ENCODE measurements at regions not wholly inside any gene's neighbourhood (a gene's known extent, or its start where the extent isn't known, plus 50 kb on each side); places are given as distances from the start of the nearest gene placed in this dataset.
"Not testable (repeated sequence)": the region's sequence is repeated elsewhere in the genome, so short reads cannot be mapped to it uniquely, and the experiment has no call there.

DNA sequence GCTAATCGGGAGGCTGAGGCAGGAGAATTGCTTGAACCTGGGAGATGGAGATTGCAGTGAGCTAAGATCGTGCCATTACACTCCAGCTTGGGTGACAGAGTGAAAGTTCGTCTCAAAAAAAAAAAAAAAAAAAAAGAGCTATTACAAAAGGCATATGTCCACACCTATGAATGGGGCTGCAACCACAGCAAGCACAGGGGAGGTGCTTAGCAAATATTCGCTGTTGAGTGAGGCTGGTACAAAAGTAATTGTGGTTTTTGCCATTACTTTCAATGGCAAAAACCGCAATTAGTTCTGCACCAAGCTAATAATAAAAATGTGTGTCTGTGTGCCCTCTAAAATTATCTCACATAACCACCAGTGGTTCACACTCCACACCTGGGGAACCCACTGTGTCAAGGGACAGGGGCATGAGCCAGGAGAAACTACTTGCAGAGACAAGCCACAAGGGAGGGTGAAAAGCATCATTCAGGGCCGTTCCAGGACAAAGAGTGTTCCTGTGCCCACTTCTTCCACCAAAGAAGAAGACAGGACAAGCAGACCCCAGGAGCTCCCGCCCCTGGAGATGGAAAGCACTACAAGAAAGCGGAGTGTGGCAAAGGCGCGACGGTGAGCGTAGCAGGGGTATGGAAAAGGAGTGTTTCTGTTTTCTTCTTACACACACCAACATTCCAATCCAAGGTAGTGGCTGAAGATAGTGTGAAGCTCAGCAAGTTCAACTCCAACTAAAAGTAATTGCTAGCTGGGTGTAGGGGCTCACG is 84.4 kb upstream of the CNEP1R1 start:
- no peak for DNase-seq (ENCODE audit: low read depth)

DNA sequence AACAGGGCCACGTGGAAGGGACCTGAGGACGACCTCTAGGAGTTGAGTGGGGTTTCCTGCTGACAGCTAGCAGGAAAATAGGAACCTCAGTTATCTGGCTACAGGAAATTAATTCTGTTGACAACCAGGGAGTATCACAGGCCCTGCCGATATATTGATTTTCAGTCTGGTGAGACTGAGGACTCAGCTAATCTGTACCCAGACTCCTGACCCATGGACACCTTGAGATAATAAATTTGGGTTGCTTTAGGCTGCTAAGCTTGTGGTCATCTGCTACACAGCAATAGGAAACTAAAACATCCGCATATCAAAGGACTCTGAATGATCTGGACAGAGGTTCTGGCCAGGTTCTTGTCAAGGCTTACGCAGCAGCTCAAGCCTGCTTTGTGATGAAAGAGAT is 80.8 kb upstream of the CNEP1R1 start:
- no peak for DNase-seq (ENCODE audit: low read depth)

- no peak for DNase-seq (ENCODE audit: low read depth)
These were observed 76.9 kb upstream of the CNEP1R1 start for GRCh38 chr16:49947907-49948678.

GRCh38 chr16:49951574-49952195 is 73.3 kb upstream of the CNEP1R1 start:
- DNase-seq (ENCODE audit: low read depth): no peak

DNA sequence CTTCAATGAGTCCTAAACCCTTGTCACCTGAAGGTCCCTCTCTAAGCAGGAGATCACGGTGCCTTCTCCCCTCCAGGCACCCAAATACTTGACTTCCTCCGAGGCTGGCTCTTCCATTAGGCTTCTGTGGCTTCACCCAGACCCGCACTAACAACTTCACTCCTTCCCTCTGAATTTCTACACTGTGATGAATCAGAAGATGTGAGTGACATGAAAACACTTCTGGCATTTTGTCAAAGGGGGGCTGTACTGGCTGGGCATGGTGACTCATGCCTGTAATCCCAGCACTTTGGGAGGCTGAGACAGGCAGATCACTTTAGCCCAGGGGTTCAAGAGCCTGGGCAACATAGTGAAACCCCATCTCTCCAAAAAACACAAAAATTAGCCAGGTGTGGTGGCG is 72.6 kb upstream of the CNEP1R1 start:
- peak; percentile 50 for DNase-seq (ENCODE audit: low read depth)

- DNase-seq (ENCODE audit: low read depth): no peak
These were observed 71.9 kb upstream of the CNEP1R1 start for GRCh38 chr16:49953090-49953489.

- no peak for DNase-seq (ENCODE audit: low read depth)
These were observed 69.2 kb upstream of the CNEP1R1 start for GRCh38 chr16:49955858-49956257.

DNA sequence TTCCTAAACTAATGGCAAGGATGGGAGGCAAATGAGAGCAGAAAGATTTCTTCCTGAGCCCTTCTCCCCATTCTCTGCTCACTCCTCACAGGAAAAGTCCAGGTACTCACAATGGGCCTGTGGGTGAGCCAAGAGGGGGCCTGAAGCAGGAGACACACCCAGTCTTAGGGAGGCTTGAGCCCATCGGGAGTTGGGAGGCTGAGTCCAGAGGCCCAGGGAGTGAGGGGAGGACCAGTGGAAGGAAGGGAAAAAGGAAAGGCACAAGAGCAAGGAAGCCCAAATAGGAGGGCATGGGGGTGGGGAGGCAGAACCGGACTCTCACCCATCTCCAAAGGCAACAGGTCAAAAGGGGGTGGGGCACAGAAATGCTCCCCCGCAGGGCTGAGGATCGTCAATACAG is 68.1 kb upstream of the CNEP1R1 start:
- DNase-seq (ENCODE audit: low read depth): no peak

GRCh38 chr16:49958448-49958847 is 66.6 kb upstream of the CNEP1R1 start:
- DNase-seq (ENCODE audit: low read depth): no peak

DNA sequence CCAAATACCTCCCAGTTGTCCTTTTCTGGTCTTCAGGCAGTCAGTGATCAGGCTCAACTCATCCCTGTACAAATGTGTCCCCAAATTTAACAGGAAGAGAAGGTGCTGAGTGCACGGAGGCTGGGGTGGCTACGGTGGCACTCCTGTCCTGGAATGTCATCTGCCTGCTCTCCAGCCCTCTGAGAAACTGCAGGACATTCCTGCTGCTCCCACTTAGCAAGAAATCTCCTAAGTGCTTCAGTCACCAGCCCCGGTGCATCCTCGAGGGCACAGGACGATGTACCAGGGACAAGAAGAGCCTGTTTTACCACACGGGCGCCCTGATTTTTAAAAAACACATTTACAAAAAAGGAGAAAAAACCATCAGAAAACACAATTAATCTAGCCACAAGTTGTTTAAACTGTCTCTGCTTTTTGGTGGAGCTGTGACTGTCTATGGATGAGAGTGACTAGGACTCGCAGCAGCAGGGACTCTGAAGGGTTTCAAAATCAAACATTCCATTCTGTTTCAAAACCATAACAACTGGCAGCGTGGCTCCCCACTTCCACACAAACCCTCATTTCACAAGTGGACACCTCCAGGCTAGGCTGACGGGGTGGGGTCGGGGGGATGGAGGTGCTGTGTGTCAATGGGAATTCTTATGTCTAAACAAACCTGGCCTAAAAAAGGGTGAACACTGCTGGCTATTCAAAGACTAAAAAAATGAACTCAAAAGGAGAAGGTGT is 65.3 kb upstream of the CNEP1R1 start:
- no peak for DNase-seq (ENCODE audit: low read depth)

DNA sequence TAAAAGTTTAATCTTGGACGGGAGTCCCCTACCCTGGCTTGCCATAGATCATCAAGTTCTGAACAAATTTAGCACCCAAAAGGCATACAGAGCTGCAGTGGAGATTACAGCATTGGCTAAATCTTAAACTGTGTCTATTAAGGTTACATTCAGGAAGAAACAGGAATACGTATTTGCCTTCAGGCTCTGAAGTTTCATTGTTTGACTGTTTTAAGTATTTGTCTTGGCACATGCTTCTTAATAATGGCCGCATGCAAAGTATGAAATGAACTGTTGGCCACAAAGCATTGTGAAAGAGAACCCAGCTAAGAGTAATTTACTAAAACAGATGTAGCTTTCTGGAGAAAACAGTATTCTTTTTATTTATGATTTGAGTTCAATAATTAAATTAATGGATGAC is 63.9 kb upstream of the CNEP1R1 start:
- DNase-seq (ENCODE audit: low read depth): no peak

GRCh38 chr16:49962566-49962965 is 62.5 kb upstream of the CNEP1R1 start:
- DNase-seq (ENCODE audit: low read depth): not testable (repeated sequence)

DNA sequence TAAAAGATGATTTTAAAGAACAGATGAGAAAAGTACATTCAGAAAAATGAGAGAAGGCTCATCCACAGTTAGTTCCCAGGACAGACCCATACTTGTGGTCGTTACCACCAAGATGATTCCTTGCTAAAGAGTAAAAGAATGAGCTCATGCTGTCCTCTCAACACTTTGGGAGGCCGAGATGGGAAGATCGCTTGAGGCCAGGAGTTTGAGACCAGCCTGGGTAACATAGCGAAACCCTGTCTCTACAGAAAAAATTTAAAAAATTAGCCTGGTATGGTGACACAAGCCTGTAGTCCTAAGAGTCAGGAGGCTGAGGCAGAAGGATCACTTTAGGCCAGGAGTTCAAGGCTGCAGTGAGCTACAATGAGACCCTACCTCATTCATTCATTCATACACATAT is 60.7 kb upstream of the CNEP1R1 start:
- DNase-seq (ENCODE audit: low read depth): no peak

- DNase-seq (ENCODE audit: low read depth): no peak
These were observed 60.1 kb upstream of the CNEP1R1 start for GRCh38 chr16:49964973-49965372.

GRCh38 chr16:49967012-49967559 is 57.9 kb upstream of the CNEP1R1 start:
- DNase-seq (ENCODE audit: low read depth): no peak

GRCh38 chr16:49969091-49970030 is 55.7 kb upstream of the CNEP1R1 start:
- DNase-seq (ENCODE audit: low read depth): no peak

- DNase-seq (ENCODE audit: low read depth): no peak
These were observed 54.1 kb upstream of the CNEP1R1 start for GRCh38 chr16:49970797-49971431.

DNA sequence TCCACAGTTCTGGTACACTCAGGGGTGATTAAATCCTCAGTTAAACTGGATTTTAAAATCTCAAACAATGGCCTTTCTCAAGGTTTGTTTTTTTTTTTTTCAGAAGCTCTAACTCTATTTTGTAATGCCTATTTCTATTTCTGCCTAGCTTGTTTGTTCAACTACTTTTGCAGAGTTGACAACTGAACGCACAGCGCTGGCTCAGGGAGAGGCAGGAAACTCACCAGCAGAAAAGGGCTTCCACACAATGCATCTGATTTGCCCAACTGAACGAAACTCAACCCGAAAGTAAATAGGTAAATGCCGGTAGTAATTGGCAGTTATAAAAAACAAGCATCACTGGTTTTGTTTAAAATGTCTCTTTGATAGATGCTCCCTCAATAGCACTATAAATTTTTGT is 52.7 kb upstream of the CNEP1R1 start:
- no peak for DNase-seq (ENCODE audit: low read depth)

- DNase-seq (ENCODE audit: low read depth): peak; percentile 6
These were observed 52.1 kb upstream of the CNEP1R1 start for GRCh38 chr16:49972961-49973360.
